Fibroblast of villous mesenchyme (primary cell): ENCODE measurements at regions not wholly inside any gene's neighbourhood (a gene's known extent, or its start where the extent isn't known, plus 50 kb on each side); places are given as distances from the start of the nearest gene placed in this dataset.

Source experiments
- DNase-seq: peaks from one replicate; pipeline ENCODE4 v3.0.0-alpha.2; 2010; ENCODE audit warnings: low read depth
- H3K4me3 ChIP-seq: 2 replicates; pipeline ENCODE4 v1.5.1; 2011; ENCODE audit warnings: low read depth, mild to moderate bottlenecking, low read length
- CTCF ChIP-seq: IDR thresholded peaks from 2 replicates; pipeline ENCODE4 v1.5.1; 2012; ENCODE audit warnings: low read depth, mild to moderate bottlenecking, low read length; ENCODE audit not compliant: insufficient read depth

GRCh38 chr13:85412448-85412847 lies 386.8 kb downstream of the SLITRK6 start:
- no peak for DNase-seq
- no peak for TF ChIP-seq CTCF
- H3K4me3 ChIP-seq = no peak overlapping the region

GRCh38 chr13:85411591-85411990 lies 387.6 kb downstream of the SLITRK6 start:
- H3K4me3 ChIP-seq = no peak overlapping the region
- no peak for DNase-seq
- no peak for TF ChIP-seq CTCF

GRCh38 chr13:85408415-85408814 lies 390.8 kb downstream of the SLITRK6 start:
- TF ChIP-seq CTCF = no peak
- DNase-seq = no peak
- no peak overlapping the region for H3K4me3 ChIP-seq

DNA sequence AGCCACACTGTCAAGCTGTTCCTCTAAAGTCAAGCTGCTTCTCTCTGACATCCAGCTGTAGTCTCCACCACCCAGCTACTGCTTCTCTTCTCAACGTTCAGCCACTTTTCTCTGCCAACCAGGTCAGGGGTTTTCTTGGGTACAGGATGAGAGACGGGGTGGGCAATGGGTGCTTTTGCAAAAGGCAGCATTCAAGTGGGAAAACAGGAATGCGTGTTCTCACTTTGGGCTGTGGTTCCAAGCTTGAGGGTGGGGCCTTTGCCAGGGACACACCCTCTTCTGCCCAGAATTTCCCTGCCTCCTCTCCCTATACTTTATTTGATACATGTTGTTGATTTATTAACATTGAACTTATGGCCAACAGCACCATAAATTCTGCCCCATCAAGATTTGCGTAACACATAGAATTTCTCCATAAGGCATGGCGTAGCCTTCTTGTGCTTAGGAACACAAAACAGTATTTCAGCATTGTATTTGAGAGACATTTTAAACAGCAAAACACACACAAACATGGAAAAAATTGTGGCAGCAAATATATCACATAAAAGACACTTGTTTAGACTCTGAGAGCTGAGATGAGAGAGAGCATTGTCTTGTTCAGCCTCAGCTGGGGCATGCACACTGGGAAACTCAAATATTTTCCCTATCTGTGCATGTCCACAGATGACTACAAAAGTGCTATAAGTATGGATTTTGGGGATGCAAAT lies 392.8 kb downstream of the SLITRK6 start:
- no peak for TF ChIP-seq CTCF
- no peak overlapping the region for H3K4me3 ChIP-seq
- DNase-seq = no peak

GRCh38 chr13:85405316-85405897 lies 393.8 kb downstream of the SLITRK6 start:
- no peak overlapping the region for H3K4me3 ChIP-seq
- no peak for DNase-seq
- no peak for TF ChIP-seq CTCF

DNA sequence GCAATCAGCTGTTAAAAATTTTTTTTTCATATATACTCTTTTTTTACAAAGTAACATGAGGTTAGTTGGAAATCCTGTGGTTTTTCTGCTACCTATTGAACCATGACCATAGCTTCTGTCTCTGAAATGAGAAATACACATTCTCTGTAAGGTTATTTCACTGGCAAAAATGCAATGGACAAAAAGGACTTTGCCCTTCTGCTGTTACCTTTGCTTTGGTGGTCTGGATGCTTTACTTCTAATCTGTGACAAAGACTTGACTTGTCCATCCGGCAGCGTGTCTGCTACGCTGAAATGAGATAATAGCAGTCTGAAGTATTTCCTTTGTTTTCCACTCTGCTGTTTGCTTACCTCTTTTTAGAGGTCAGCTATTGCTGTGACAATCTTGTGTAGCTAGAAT lies 412.8 kb downstream of the SLITRK6 start:
- DNase-seq = no peak
- H3K4me3 ChIP-seq = no peak overlapping the region
- no peak for TF ChIP-seq CTCF

GRCh38 chr13:85383291-85383690 lies 415.9 kb downstream of the SLITRK6 start:
- no peak overlapping the region for H3K4me3 ChIP-seq
- no peak for DNase-seq
- no peak for TF ChIP-seq CTCF
